Omental fat pad (tissue), 3 donors: ENCODE measurements at regions not wholly inside any gene's neighbourhood (a gene's known extent, or its start where the extent isn't known, plus 50 kb on each side); places are given as distances from the start of the nearest gene placed in this dataset.
"Not testable (repeated sequence)": the region's sequence is repeated elsewhere in the genome, so short reads cannot be mapped to it uniquely, and the experiment has no call there.

ENCODE experiments used
- ATAC-seq: fragments of 150-250 bp; one replicate; pipeline ENCODE4 v1.9.1; 2016; ENCODE audit warnings: mild to moderate bottlenecking, moderate library complexity; ENCODE audit not compliant: low FRiP score
- DNase-seq: peaks from one replicate; pipeline ENCODE4 v3.0.0-alpha.2; 2019; ENCODE audit warnings: low spot score
- CTCF ChIP-seq, 3 donors: fragments of 450-650 bp; IDR thresholded peaks; one replicate each; pipeline ENCODE4 v1.5.1; 2016 to 2017; ENCODE audit warnings: antibody characterized with exemption in 3 of 3, mild to moderate bottlenecking in 3 of 3, moderate library complexity in 2 of 3

GRCh38 chrX:122363112-122363795 lies 820.8 kb upstream of the GRIA3 start:
- no peak for ATAC-seq
- DNase-seq: no peak
- no peak for TF ChIP-seq CTCF (IDR thresholded peaks at IDR 0.05)

- not testable (repeated sequence) for DNase-seq, ATAC-seq
Measured at GRCh38 chrX:122375533-122375932, 808.5 kb upstream of the GRIA3 start.

GRCh38 chrX:122389005-122389404 lies 795.1 kb upstream of the GRIA3 start:
- no peak for ATAC-seq
- no peak for TF ChIP-seq CTCF (IDR thresholded peaks at IDR 0.05)
- DNase-seq: no peak

- no peak for TF ChIP-seq CTCF (IDR thresholded peaks at IDR 0.05)
- DNase-seq: no peak
Measured at GRCh38 chrX:122418758-122419157, 765.3 kb upstream of the GRIA3 start.

GRCh38 chrX:122421434-122422121 lies 762.5 kb upstream of the GRIA3 start:
- no peak for ATAC-seq
- no peak for DNase-seq
- TF ChIP-seq CTCF (IDR thresholded peaks at IDR 0.05): no peak

More at GRCh38 chrX:122418758-122419157, 765.3 kb upstream of the GRIA3 start:
- no peak for ATAC-seq

- ATAC-seq (no peak), DNase-seq (no peak)
- TF ChIP-seq CTCF (IDR thresholded peaks at IDR 0.05): no peak
Measured at GRCh38 chrX:122422547-122422946, 761.5 kb upstream of the GRIA3 start.

GRCh38 chrX:122434942-122435341 lies 749.1 kb upstream of the GRIA3 start:
- no peak for DNase-seq
- TF ChIP-seq CTCF (IDR thresholded peaks at IDR 0.05): no peak
- ATAC-seq: no peak
